ENCODE measurements at regions not wholly inside any gene's neighbourhood (a gene's known extent, or its start where the extent isn't known, plus 50 kb on each side); places are given as distances from the start of the nearest gene placed in this dataset.
"Not testable (repeated sequence)": the region's sequence is repeated elsewhere in the genome, so short reads cannot be mapped to it uniquely, and the experiment has no call there.

GRCh38 chr10:109280837-109281236 is 642.5 kb downstream of the XPNPEP1 start:
- DNase-seq (ENCODE audit: low read depth) = no peak

- DNase-seq (ENCODE audit: low read depth) = no peak
Observed at GRCh38 chr10:109277456-109277855, 645.9 kb downstream of the XPNPEP1 start.

- DNase-seq (ENCODE audit: low read depth) = no peak
Observed at GRCh38 chr10:109275960-109276359, 647.4 kb downstream of the XPNPEP1 start.

- no peak for DNase-seq (ENCODE audit: low read depth)
Observed at GRCh38 chr10:109274681-109275080, 648.6 kb downstream of the XPNPEP1 start.

- DNase-seq (ENCODE audit: low read depth) = no peak
Observed at GRCh38 chr10:109270173-109270572, 653.1 kb downstream of the XPNPEP1 start.

GRCh38 chr10:109264004-109264403 is 659.3 kb downstream of the XPNPEP1 start:
- DNase-seq (ENCODE audit: low read depth) = no peak

- no peak for DNase-seq (ENCODE audit: low read depth)
Observed at GRCh38 chr10:109261231-109261630, 662.1 kb downstream of the XPNPEP1 start.

- DNase-seq (ENCODE audit: low read depth) = no peak
Observed at GRCh38 chr10:109259293-109259692, 664.0 kb downstream of the XPNPEP1 start.

GRCh38 chr10:109253306-109253705 is 670.0 kb downstream of the XPNPEP1 start:
- DNase-seq (ENCODE audit: low read depth) = no peak

- no peak for DNase-seq (ENCODE audit: low read depth)
Observed at GRCh38 chr10:109250152-109250551, 673.2 kb downstream of the XPNPEP1 start.

GRCh38 chr10:109247814-109248213 is 675.5 kb downstream of the XPNPEP1 start:
- DNase-seq (ENCODE audit: low read depth) = no peak

- DNase-seq (ENCODE audit: low read depth) = no peak
Observed at GRCh38 chr10:109245821-109246220, 677.5 kb downstream of the XPNPEP1 start.

- DNase-seq (ENCODE audit: low read depth) = no peak
Observed at GRCh38 chr10:109239371-109239770, 683.9 kb downstream of the XPNPEP1 start.

- DNase-seq (ENCODE audit: low read depth) = no peak
Observed at GRCh38 chr10:109237682-109238081, 685.6 kb downstream of the XPNPEP1 start.

GRCh38 chr10:109237050-109237449 is 686.3 kb downstream of the XPNPEP1 start:
- DNase-seq (ENCODE audit: low read depth) = no peak

GRCh38 chr10:109223533-109223932 is 699.8 kb downstream of the XPNPEP1 start:
- not testable (repeated sequence) for DNase-seq (ENCODE audit: low read depth)

- no peak for DNase-seq (ENCODE audit: low read depth)
Observed at GRCh38 chr10:109219935-109220605, 703.2 kb downstream of the XPNPEP1 start.

GRCh38 chr10:109218207-109218606 is 705.1 kb downstream of the XPNPEP1 start:
- DNase-seq (ENCODE audit: low read depth) = no peak

- DNase-seq (ENCODE audit: low read depth) = no peak
Observed at GRCh38 chr10:109215291-109216075, 707.8 kb downstream of the XPNPEP1 start.

GRCh38 chr10:109214891-109215290 is 708.4 kb downstream of the XPNPEP1 start:
- not testable (repeated sequence) for DNase-seq (ENCODE audit: low read depth)

GRCh38 chr10:109207361-109207760 is 716.0 kb downstream of the XPNPEP1 start:
- no peak for DNase-seq (ENCODE audit: low read depth)

- no peak for DNase-seq (ENCODE audit: low read depth)
Observed at GRCh38 chr10:109205929-109206585, 717.3 kb downstream of the XPNPEP1 start.
